IMR-90 (cell line): ENCODE measurements at regions not wholly inside any gene's neighbourhood (a gene's known extent, or its start where the extent isn't known, plus 50 kb on each side); places are given as distances from the start of the nearest gene placed in this dataset. TPM values are rescaled to one million over a fixed set of nuclear protein-coding genes. Genes with fewer than 3 reads are reported as not detected.
"Not testable (repeated sequence)": the region's sequence is repeated elsewhere in the genome, so short reads cannot be mapped to it uniquely, and the experiment has no call there.

Source experiments
- ATAC-seq: fragments of 200-7000 bp; cut with Tn5 transposase; 2 replicates; pipeline ENCODE4 v1.9.1; 2020; ENCODE audit warnings: low read depth, mild to moderate bottlenecking, moderate library complexity
- BruUV-seq: library from RNA; stranded (reverse); fragments of 400-500 nt; replicated peaks from 2 replicates; lab custom pipeline; 2021; lab: Mats Ljungman, UMichigan
- CTCF ChIA-PET: fragments of 300-600 bp; formaldehyde crosslinking; extraction: SDS; loops from one replicate; lab custom pipeline; 2021; ENCODE audit warnings: antibody characterized with exemption; lab: Yijun Ruan, JAX
- POLR2A ChIA-PET: fragments of 300-600 bp; sonication (Branson Sonifier 250); formaldehyde crosslinking; loops from one replicate; lab custom pipeline; 2022; ENCODE audit warnings: antibody characterized with exemption; ENCODE audit not compliant: unreplicated experiment; lab: Charles Lee
- DNase-seq: peaks from one replicate; pipeline ENCODE4 v3.0.0; 2013
- H2AFZ ChIP-seq: replicated peaks from 2 replicates; pipeline ENCODE3; 2013; ENCODE audit warnings: low read length, mild to moderate bottlenecking; ENCODE audit not compliant: poor library complexity
- H2AK5ac ChIP-seq: 2 replicates; pipeline ENCODE4 v1.6.1; 2013; ENCODE audit warnings: low read depth, low read length, inconsistent platforms
- H2AK9ac ChIP-seq: replicated peaks from 2 replicates; pipeline ENCODE3; 2013; ENCODE audit warnings: mild to moderate bottlenecking, low read depth, low read length, moderate library complexity; ENCODE audit not compliant: poor library complexity
- H2BK120ac ChIP-seq: 2 replicates; pipeline ENCODE4 v1.6.1; 2013; ENCODE audit warnings: low read depth, low read length, inconsistent platforms
- H2BK15ac ChIP-seq: 3 replicates; pipeline ENCODE4 v1.6.1; 2013; ENCODE audit warnings: low read depth, low read length, inconsistent platforms
- H2BK20ac ChIP-seq: 2 replicates; pipeline ENCODE4 v1.6.1; 2013; ENCODE audit warnings: low read depth, mild to moderate bottlenecking, inconsistent platforms, low read length, moderate library complexity
- H2BK5ac ChIP-seq: 2 replicates; pipeline ENCODE4 v1.6.1; 2013; ENCODE audit warnings: mild to moderate bottlenecking, low read depth, low read length, inconsistent platforms; ENCODE audit not compliant: poor library complexity, severe bottlenecking
- H3K14ac ChIP-seq: replicated peaks from 2 replicates; pipeline ENCODE4 v1.6.1; 2013; ENCODE audit warnings: low read depth, low read length, inconsistent platforms
- H3K18ac ChIP-seq: 2 replicates; pipeline ENCODE4 v1.6.1; 2013; ENCODE audit warnings: low read depth, low read length, control low read depth
- H3K23ac ChIP-seq: 2 replicates; pipeline ENCODE4 v1.6.1; 2013; ENCODE audit warnings: low read depth, low read length, inconsistent platforms
- H3K27ac ChIP-seq: 2 replicates; pipeline ENCODE4 v1.5.1; 2013; ENCODE audit warnings: mild to moderate bottlenecking, control low read depth, low read length; ENCODE audit not compliant: insufficient read depth
- H3K27me3 ChIP-seq: 2 replicates; pipeline ENCODE4 v1.6.1; 2013; ENCODE audit warnings: low read length; ENCODE audit not compliant: control insufficient read depth, insufficient read depth
- H3K36me3 ChIP-seq: 2 replicates; pipeline ENCODE4 v1.6.1; 2013; ENCODE audit warnings: low read length, mixed read lengths; ENCODE audit not compliant: control insufficient read depth, insufficient read depth
- H3K4ac ChIP-seq: 2 replicates; pipeline ENCODE4 v1.6.1; 2013; ENCODE audit warnings: low read depth, low read length, inconsistent platforms
- H3K4me1 ChIP-seq: 2 replicates; pipeline ENCODE4 v1.6.1; 2013; ENCODE audit warnings: low read length, mixed read lengths; ENCODE audit not compliant: control insufficient read depth, insufficient read depth
- H3K4me2 ChIP-seq: 2 replicates; pipeline ENCODE4 v1.6.1; 2013; ENCODE audit warnings: low read depth, mild to moderate bottlenecking, control low read depth, low read length, moderate library complexity
- H3K4me3 ChIP-seq: 2 replicates; pipeline ENCODE4 v1.5.1; 2013; ENCODE audit warnings: low read depth, mild to moderate bottlenecking, control low read depth, low read length, moderate library complexity; ENCODE audit not compliant: insufficient read depth
- H3K56ac ChIP-seq: 2 replicates; pipeline ENCODE4 v1.6.1; 2013; ENCODE audit warnings: low read length, inconsistent platforms; ENCODE audit not compliant: insufficient read depth; ENCODE audit errors: extremely low read depth
- H3K79me1 ChIP-seq, 2 experiments: 2 replicates each; pipeline ENCODE4 v1.6.1; 2013; ENCODE audit warnings: low read length in 2 of 2, inconsistent platforms in 1 of 2, low read depth in 1 of 2
- H3K9ac ChIP-seq: 2 replicates; pipeline ENCODE4 v1.6.1; 2013; ENCODE audit warnings: low read depth, low read length, control low read depth
- H3K9me1 ChIP-seq: 2 replicates; pipeline ENCODE4 v1.6.1; 2013; ENCODE audit warnings: low read length, inconsistent platforms; ENCODE audit not compliant: insufficient read depth
- H3K9me3 ChIP-seq: 2 replicates; pipeline ENCODE4 v1.6.1; 2013; ENCODE audit warnings: low read length; ENCODE audit not compliant: control insufficient read depth, insufficient read depth
- H4K20me1 ChIP-seq: 2 replicates; pipeline ENCODE4 v1.6.1; 2013; ENCODE audit warnings: low read length, inconsistent platforms; ENCODE audit not compliant: insufficient read depth
- H4K5ac ChIP-seq: 2 replicates; pipeline ENCODE4 v1.6.1; 2013; ENCODE audit warnings: mild to moderate bottlenecking, low read depth, low read length, control low read depth
- H4K8ac ChIP-seq, 2 experiments: 2 replicates each; pipeline ENCODE4 v1.6.1; 2013; ENCODE audit warnings: low read depth in 2 of 2, low read length in 2 of 2, control low read depth in 1 of 2, inconsistent platforms in 1 of 2
- H4K91ac ChIP-seq: 2 replicates; pipeline ENCODE4 v1.6.1; 2013; ENCODE audit warnings: low read depth, low read length, inconsistent platforms; ENCODE audit not compliant: insufficient read depth
- WGBS, 2 experiments: methylation state at CpG; one replicate each; pipeline versions ENCODE4 v1.1.5 to v1.1.7; 2013; ENCODE audit warnings: missing lambda C conversion rate in 2 of 2; ENCODE audit not compliant: insufficient read length in 1 of 2; ENCODE audit errors: extremely low coverage in 2 of 2; 5-methylcytosine and 5-hydroxymethylcytosine counted together
- dilution Hi-C: fragments of 300-500 bp; cut with HindIII; formaldehyde crosslinking; loops from one replicate; pipeline ENCODE4 v1.14.3; 2018; ENCODE audit warnings: low sequenced_read_pairs; ENCODE audit not compliant: unreplicated experiment
- in situ Hi-C: fragments of 300-500 bp; cut with MboI; formaldehyde crosslinking; loops from 3 replicates; pipeline ENCODE4 v1.14.3; 2019; ENCODE audit warnings: low sequenced_read_pairs, inconsistent platforms, mixed read lengths
- intact Hi-C: fragments of 100-400 bp; cut with micrococcal nuclease; formaldehyde crosslinking; loops from 2 replicates; pipeline ENCODE4 v1.10.0; 2022
- microRNA-seq, 2 experiments: library from miRNA; stranded (forward) in 1 of 2; unstranded in 1 of 2; fragments of 10-50 nt in 1 of 2; fragments of <30 nt in 1 of 2; gene quantifications in 1 of 2; microRNA quantifications in 1 of 2; one replicate each; pipeline versions ENCODE3 to v1.1.0; 2013 to 2020; ENCODE audit not compliant: insufficient read depth in 1 of 2, insufficient read length in 1 of 2, unreplicated experiment in 1 of 2
- small RNA-seq, 5 experiments: library from RNA; depleted of rRNA; stranded (forward); fragments of <200 nt; gene quantifications; one replicate each; pipeline ENCODE3, GENCODE V24; 2012

DNA sequence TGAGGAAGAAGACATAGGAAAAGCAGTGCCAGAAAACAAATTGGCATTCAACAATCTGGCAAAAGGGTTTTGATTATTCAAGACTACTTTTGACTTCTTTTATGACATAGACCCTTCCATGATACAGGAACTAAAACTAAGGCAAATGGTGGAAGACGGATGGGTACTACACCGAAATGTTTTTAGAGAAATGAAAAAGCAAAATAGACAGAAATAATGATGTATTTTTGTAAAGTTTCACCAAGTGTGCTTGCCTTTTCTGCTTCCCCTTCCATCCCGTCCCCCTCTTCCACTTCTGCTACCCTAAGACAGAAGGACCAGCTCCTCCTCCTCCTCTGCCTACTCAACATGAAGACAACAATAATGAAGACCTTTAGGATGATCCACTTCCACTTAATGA is 53.4 kb upstream of the PARP8 start:
- H3K4me2 ChIP-seq, H3K9ac ChIP-seq, H3K9me1 ChIP-seq, CTCF ChIA-PET, H4K5ac ChIP-seq, H3K27me3 ChIP-seq, H2BK5ac ChIP-seq, H2BK20ac ChIP-seq, H3K4me3 ChIP-seq, POLR2A ChIA-PET, dilution Hi-C loops, H3K36me3 ChIP-seq, H4K8ac ChIP-seq, H3K4ac ChIP-seq, H4K91ac ChIP-seq, DNase-seq, H2BK15ac ChIP-seq, H2AK9ac ChIP-seq, H4K20me1 ChIP-seq, H3K4me1 ChIP-seq, BruUV-seq, H2AFZ ChIP-seq, H3K18ac ChIP-seq, H3K14ac ChIP-seq, H2BK120ac ChIP-seq, ATAC-seq, in situ Hi-C loops, H3K27ac ChIP-seq, H3K56ac ChIP-seq, H2AK5ac ChIP-seq, H3K23ac ChIP-seq, H3K9me3 ChIP-seq, H3K79me1 ChIP-seq: not testable (repeated sequence)
- intact Hi-C loops = loop anchor here (10.0 kb wide), 1 partner anchor 52 kb away; the partner anchor contains the start of gene PARP8
- no CpG with 5 or more reads among the region's 3 CpGs for WGBS, 2 experiments

Small RNAs in the stretch of these regions (microRNA-seq; reads per million reads assigned to microRNA genes)
- not detected for gene AC112187.2 (ENCODE audit: insufficient read depth, insufficient read length)

Small RNAs in the stretch of these regions (small RNA-seq; reads per million reads assigned to genes)
- gene AC112187.2 = 0 reads per million in 5 experiments
